ENCODE measurements at regions not wholly inside any gene's neighbourhood (a gene's known extent, or its start where the extent isn't known, plus 50 kb on each side); places are given as distances from the start of the nearest gene placed in this dataset.

GRCh38 chr22:22425783-22426624, 82.5 kb downstream of the ZNF280B start:
- H3F3A ChIP-seq (ENCODE audit: low read depth), result no peaks in the 10 kb centered on the region
- H3K9ac ChIP-seq, result no peak overlapping the region
- Mint-ChIP-seq H3K9me3 (peaks cover 3% of the 10 kb centered on the region), H3K4me1 (peaks cover 6% of the 10 kb centered on the region), H3K27ac (no peak overlapping the region), H3K27me3 (ENCODE audit: insufficient read depth, low read depth) (peaks cover 5% of the 10 kb centered on the region), H3K36me3 (no peaks in the 10 kb centered on the region), H3K4me3 (no peak overlapping the region)
- no peaks in the 10 kb centered on the region for H3K36me3 ChIP-seq
- H3K27me3 ChIP-seq, result peaks cover 100% of the 10 kb centered on the region
- no peak overlapping the region for H2AFZ ChIP-seq (replicated peaks)
- DNase-seq (ENCODE audit: low spot score), result no peak
- peaks cover 5% of the 10 kb centered on the region for H3K4me1 ChIP-seq
- no peaks in the 10 kb centered on the region for H4K20me1 ChIP-seq (ENCODE audit: low read depth)
- H3K27ac ChIP-seq, result no peak overlapping the region
- H3K79me2 ChIP-seq (ENCODE audit: low read depth), result no peaks in the 10 kb centered on the region
- H3K4me2 ChIP-seq, result no peak overlapping the region
- no peak overlapping the region for H3K4me3 ChIP-seq
- no peaks in the 10 kb centered on the region for H3K9me3 ChIP-seq (ENCODE audit: low read depth)
- TF ChIP-seq EZH2 (IDR thresholded peaks at IDR 0.05) (no peak), EZH2phosphoT487 (IDR thresholded peaks at IDR 0.05) (no peak)
- TF ChIP-seq, protein P1, sequence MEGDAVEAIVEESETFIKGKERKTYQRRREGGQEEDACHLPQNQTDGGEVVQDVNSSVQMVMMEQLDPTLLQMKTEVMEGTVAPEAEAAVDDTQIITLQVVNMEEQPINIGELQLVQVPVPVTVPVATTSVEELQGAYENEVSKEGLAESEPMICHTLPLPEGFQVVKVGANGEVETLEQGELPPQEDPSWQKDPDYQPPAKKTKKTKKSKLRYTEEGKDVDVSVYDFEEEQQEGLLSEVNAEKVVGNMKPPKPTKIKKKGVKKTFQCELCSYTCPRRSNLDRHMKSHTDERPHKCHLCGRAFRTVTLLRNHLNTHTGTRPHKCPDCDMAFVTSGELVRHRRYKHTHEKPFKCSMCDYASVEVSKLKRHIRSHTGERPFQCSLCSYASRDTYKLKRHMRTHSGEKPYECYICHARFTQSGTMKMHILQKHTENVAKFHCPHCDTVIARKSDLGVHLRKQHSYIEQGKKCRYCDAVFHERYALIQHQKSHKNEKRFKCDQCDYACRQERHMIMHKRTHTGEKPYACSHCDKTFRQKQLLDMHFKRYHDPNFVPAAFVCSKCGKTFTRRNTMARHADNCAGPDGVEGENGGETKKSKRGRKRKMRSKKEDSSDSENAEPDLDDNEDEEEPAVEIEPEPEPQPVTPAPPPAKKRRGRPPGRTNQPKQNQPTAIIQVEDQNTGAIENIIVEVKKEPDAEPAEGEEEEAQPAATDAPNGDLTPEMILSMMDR (IDR thresholded peaks at IDR 0.05), result no peak

- Histone ChIP-seq H3K27ac (no peak overlapping the region), H3K36me3 (no peaks in the 10 kb centered on the region), H3F3A (ENCODE audit: low read depth) (no peaks in the 10 kb centered on the region), H3K79me2 (ENCODE audit: low read depth) (no peaks in the 10 kb centered on the region), H3K9ac (no peak overlapping the region), H3K4me3 (no peak overlapping the region), H3K4me2 (no peak overlapping the region), H3K9me3 (ENCODE audit: low read depth) (no peaks in the 10 kb centered on the region), H3K4me1 (peaks cover 5% of the 10 kb centered on the region), H3K27me3 (peaks cover 100% of the 10 kb centered on the region), H2AFZ (replicated peaks) (no peak overlapping the region), H4K20me1 (ENCODE audit: low read depth) (no peaks in the 10 kb centered on the region)
- Mint-ChIP-seq H3K27ac (no peak overlapping the region), H3K4me3 (no peak overlapping the region), H3K36me3 (no peaks in the 10 kb centered on the region), H3K4me1 (peaks cover 6% of the 10 kb centered on the region), H3K27me3 (ENCODE audit: insufficient read depth, low read depth) (peaks cover 6% of the 10 kb centered on the region), H3K9me3 (peaks cover 3% of the 10 kb centered on the region)
- no peak for TF ChIP-seq EZH2 (IDR thresholded peaks at IDR 0.05)
- no peak for TF ChIP-seq EZH2phosphoT487 (IDR thresholded peaks at IDR 0.05)
- TF ChIP-seq, protein P1 (IDR thresholded peaks at IDR 0.05), result no peak
- no peak for DNase-seq (ENCODE audit: low spot score)
Observed at GRCh38 chr22:22427542-22428065, 80.9 kb downstream of the ZNF280B start.

- Mint-ChIP-seq H3K9me3 (peaks cover 3% of the 10 kb centered on the region), H3K27ac (no peak overlapping the region), H3K4me1 (peaks cover 6% of the 10 kb centered on the region), H3K4me3 (no peak overlapping the region), H3K27me3 (ENCODE audit: insufficient read depth, low read depth) (peaks cover 6% of the 10 kb centered on the region), H3K36me3 (no peaks in the 10 kb centered on the region)
- no peaks in the 10 kb centered on the region for H4K20me1 ChIP-seq (ENCODE audit: low read depth)
- H3K9ac ChIP-seq, result no peak overlapping the region
- H3F3A ChIP-seq (ENCODE audit: low read depth), result no peaks in the 10 kb centered on the region
- no peak for DNase-seq (ENCODE audit: low spot score)
- no peaks in the 10 kb centered on the region for H3K79me2 ChIP-seq (ENCODE audit: low read depth)
- H3K4me3 ChIP-seq, result no peak overlapping the region
- TF ChIP-seq EZH2phosphoT487 (IDR thresholded peaks at IDR 0.05) (no peak), EZH2 (IDR thresholded peaks at IDR 0.05) (no peak)
- TF ChIP-seq, protein P1 (IDR thresholded peaks at IDR 0.05), result no peak
- H3K27me3 ChIP-seq, result peaks cover 100% of the 10 kb centered on the region
- H3K27ac ChIP-seq, result no peak overlapping the region
- H3K36me3 ChIP-seq, result no peaks in the 10 kb centered on the region
- H3K9me3 ChIP-seq (ENCODE audit: low read depth), result no peaks in the 10 kb centered on the region
- no peaks in the 10 kb centered on the region for H3K4me1 ChIP-seq
- H3K4me2 ChIP-seq, result no peak overlapping the region
- H2AFZ ChIP-seq (replicated peaks), result no peak overlapping the region
Observed at GRCh38 chr22:22428222-22429098, 80.1 kb downstream of the ZNF280B start.

Data from neural progenitor cell (in vitro differentiated cells).